HG03442 (cell line): ENCODE measurements at regions not wholly inside any gene's neighbourhood (a gene's known extent, or its start where the extent isn't known, plus 50 kb on each side); places are given as distances from the start of the nearest gene placed in this dataset.

Experiments
- ATAC-seq: cut with Tn5 transposase; IDR thresholded peaks from one replicate; pipeline ENCODE4 v1.9.1; 2021; ENCODE audit warnings: mild to moderate bottlenecking, moderate library complexity; ENCODE audit not compliant: unreplicated experiment

DNA sequence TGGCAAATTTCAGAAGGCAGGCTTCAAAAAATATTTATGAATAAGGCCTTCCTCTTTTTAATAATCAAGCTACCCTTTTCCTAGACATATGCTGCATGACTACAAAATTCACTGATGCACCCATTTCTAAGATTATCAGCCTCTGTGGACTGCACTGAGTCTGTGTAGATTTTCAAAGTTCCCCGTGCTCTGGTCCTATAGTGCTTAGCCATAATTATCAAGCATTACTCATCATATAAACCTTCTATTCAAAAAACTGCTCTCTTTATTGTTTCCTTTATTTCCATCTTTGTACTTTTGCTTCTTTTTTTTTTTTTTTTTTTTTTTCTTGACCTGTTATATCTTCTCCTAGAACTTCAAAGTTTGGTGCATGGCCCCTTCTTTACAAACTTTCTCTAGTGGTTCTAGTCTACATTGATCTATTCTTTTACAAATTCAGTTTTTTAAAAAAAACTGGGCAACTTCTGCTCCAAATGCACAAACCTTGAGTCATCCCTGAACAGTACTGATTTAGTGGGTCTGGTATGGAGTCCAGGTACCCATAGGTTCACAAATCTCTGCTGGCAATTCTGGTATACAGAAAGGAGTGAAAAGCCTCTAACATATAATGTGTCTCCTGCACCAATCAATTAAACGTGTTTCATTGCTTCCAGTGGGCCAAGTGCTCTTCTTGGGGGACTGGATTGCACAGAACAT, 481.9 kb downstream of the NUP35 start:
- no peak for ATAC-seq

- no peak for ATAC-seq
Observed at GRCh38 chr2:183606718-183607085, 482.5 kb downstream of the NUP35 start.

- no peak for ATAC-seq
Observed at GRCh38 chr2:183607995-183608394, 483.8 kb downstream of the NUP35 start.

- no peak for ATAC-seq
Observed at GRCh38 chr2:183608747-183609146, 484.5 kb downstream of the NUP35 start.

DNA sequence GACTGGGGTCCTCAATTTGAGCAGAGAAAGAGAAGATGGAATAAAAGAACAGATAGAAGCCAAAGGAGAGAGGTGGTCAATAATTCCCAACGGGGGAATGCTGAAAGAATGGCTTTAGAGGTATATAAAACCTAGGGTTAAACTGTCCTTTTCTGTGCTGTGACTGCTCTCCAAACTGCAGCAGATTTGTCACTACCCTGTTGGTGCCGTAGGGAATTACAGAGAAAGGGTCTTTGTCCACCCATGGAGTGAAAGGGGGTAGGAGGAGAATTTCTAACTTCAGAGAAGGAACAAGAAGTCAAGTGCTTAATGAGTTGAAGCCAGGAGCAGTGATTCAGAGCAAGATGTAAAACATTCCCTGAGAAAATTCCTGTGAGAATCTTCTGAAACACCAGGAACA, 486.5 kb downstream of the NUP35 start:
- ATAC-seq, result no peak

GRCh38 chr2:183614799-183615435, 490.7 kb downstream of the NUP35 start:
- ATAC-seq, result no peak

DNA sequence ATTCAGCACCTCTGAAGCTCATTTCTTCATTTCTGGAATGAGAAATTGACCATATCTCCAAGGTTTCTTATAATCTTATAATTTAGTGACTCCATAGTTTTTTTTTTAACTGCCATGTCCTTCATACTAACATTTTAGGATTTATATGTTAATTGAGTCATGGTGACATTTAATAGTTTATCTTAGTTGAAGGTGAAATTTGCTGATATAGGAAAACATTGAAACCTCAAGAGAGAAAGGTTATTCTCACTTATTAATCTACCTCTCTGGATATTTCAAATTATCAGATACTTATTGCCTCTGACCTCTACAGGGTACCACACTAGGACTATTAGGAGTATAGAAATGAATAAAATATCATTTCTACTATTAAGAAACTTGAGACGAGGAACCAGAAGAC, 499.0 kb downstream of the NUP35 start:
- no peak for ATAC-seq

DNA sequence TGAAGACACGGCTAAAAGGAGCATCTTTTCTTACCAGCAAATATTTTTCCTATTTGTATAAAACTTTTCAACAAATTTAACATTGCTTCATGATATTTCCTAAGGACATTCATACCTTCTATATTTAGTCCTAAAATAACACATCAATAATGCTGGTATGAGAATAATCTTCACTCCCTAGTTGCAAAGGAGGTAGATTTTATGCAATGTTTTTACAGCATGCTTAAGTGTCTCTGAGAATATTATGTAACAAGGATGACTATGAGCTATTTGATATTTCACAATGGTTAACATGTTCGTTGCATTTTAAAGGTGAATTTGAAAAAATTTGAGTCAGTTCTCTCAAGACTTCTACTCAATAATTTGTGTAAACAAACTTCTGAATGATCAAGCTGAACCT, 506.7 kb downstream of the NUP35 start:
- no peak for ATAC-seq

GRCh38 chr2:183656121-183656520, 531.9 kb downstream of the NUP35 start:
- no peak for ATAC-seq

GRCh38 chr2:183665425-183665824, 541.2 kb downstream of the NUP35 start:
- no peak for ATAC-seq

GRCh38 chr2:183666031-183666430, 541.8 kb downstream of the NUP35 start:
- ATAC-seq, result no peak

DNA sequence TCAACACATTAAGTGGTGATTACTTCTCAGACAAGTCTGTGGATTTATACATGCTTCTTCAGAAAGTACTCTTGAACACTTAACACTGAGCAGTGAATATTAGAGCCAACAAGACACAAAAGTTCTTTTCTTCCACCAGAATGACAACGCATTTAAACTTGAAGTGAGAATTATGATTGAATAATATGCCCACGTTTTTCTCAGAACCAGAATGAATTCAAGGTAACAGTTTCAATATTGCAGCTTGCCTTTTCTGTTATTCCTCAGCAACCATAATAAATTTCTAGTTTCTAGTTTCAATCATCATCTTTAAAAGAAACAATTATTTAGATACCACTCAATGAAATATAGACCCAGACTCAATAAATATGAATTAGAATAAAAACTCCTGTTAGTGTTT, 547.0 kb downstream of the NUP35 start:
- no peak for ATAC-seq

DNA sequence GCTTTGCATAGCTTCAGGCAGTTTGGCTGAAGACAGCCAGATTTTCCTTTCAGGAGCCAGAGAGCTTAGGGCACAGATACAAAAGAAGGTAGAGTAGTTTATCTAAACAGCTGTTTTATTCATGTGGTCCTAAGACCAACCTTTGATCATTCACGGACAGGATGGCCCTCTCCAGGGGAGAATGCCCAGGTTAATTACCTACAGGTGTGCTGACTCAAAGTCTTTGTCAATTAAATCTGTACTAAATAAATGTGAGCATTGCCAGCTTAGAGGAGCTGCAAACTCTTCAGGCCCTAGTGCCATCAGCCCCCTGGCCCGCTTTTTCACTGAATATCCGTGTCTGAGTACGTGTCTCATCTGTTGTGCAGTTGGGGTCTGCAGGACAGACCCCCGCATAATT, 554.7 kb downstream of the NUP35 start:
- no peak for ATAC-seq

GRCh38 chr2:183680573-183680972, 556.3 kb downstream of the NUP35 start:
- no peak for ATAC-seq

DNA sequence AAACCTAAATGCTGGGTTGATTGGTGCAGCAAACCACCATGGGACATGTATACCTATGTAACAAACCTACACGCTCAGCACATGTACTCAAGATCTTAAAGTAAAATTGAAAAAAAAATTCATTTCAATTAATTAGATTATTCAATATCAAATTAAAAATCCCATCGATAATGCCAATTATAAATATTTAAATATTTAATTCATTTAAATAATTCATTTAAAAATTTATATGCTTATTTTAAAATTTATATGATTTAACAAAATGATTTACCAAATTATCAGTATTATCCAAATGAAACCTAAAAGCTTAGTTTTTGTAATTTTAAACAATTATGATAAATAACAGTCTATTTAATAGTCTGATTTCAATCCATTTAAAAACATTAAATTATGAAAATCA, 560.4 kb downstream of the NUP35 start:
- ATAC-seq, result no peak

DNA sequence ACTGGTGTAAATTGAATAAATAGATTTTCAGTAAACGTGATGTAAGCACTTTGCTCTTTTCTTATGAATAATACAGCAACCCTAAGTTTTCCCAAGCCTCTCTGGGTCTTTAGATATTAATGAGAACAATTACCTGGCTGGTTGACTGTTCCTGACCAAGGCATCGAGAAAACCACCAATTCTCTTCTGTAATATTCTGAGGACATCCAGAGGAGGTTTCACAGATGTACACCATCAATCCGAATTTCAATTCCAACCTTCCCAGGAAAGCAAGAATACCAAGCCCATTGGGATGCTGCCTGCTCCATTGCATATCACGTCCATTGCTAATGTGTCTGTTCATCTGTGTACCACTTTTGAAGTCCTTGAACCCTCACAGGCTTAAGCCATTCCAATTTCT, 571.8 kb downstream of the NUP35 start:
- no peak for ATAC-seq

- no peak for ATAC-seq
Observed at GRCh38 chr2:183709829-183710228, 585.6 kb downstream of the NUP35 start.

DNA sequence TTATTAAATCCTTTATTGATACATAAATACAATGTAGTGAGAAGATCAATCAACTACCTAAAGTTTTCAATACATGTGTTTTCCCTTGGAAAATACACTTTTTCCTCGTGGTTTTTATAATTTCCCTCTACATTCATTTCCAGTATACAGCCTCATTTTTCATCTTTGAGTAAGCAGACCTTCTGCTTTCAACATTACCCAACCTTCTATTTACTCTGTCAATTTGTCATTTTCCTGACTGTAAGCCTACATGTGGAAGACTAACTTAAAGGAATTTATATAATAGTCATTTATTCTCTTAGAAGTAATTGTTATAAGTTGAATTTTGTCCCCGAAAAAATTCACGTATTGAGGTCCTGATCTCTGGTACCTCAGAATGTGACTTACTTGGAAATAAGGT, 594.0 kb downstream of the NUP35 start:
- no peak for ATAC-seq

- no peak for ATAC-seq
Observed at GRCh38 chr2:183723278-183723677, 599.0 kb downstream of the NUP35 start.

DNA sequence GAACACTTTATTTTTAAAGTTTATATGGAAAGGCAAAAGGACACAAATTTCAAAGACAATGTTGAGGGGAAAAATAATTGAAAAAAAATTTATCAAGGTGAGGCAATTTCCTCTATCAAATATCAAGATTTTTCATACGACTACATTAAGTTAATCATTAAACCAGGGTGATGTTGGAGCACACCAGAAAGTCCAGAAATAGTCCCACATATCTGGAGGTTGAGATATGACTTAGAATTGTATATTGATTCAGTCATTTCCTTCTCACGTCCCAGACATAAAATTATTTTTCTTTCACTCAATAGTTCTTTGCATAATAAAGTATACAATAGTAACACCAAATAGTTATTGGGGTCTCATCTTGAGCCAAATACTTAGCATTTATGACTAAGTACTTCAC, 605.1 kb downstream of the NUP35 start:
- ATAC-seq, result no peak

GRCh38 chr2:183740241-183740640, 616.0 kb downstream of the NUP35 start:
- ATAC-seq, result no peak

GRCh38 chr2:183752571-183752970, 628.3 kb downstream of the NUP35 start:
- ATAC-seq, result no peak

- no peak for ATAC-seq
Observed at GRCh38 chr2:183759033-183759432, 634.8 kb downstream of the NUP35 start.
